HG03103 (cell line): ENCODE measurements at regions not wholly inside any gene's neighbourhood (a gene's known extent, or its start where the extent isn't known, plus 50 kb on each side); places are given as distances from the start of the nearest gene placed in this dataset.

Experiments
- ATAC-seq: cut with Tn5 transposase; IDR thresholded peaks from one replicate; pipeline ENCODE4 v1.9.1; 2021; ENCODE audit warnings: low read depth; ENCODE audit not compliant: unreplicated experiment

DNA sequence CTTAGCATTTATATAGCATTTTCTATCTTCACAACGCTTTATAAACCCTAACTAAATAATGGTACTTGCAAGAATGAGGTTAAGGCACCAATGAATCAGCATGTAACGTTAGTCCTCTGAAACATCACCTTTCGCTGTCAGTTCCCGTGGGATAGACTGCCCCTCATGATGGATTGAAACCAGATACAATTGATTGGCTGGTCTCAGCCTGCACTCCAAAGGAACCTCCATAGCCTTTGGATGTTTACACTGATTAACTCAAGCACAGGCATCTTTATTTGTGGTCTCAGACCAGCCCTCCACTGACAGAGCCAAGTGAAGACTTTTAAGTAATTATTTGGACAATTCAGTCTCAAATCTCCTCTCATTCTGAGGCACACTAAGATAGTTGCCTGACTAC is 1339.4 kb upstream of the WWC1 start:
- no peak for ATAC-seq

DNA sequence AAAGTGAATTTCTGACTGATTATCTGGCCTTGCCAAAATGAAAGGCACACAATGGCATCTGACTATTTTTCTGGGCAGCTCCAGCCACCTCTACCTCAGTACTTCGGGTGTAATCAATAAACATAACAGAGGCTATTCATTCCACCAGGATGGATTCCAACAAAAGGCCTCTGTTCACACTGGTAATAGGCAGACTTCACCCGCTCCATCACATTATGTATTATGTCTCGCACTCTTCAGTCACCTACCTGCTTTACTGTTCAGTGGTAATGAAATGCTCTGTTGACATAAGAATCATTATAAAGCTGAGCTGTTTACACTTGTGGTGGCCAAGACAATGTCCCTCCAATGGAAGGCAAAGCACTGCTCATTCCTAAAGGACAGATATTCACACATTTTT is 1333.7 kb upstream of the WWC1 start:
- ATAC-seq: no peak

DNA sequence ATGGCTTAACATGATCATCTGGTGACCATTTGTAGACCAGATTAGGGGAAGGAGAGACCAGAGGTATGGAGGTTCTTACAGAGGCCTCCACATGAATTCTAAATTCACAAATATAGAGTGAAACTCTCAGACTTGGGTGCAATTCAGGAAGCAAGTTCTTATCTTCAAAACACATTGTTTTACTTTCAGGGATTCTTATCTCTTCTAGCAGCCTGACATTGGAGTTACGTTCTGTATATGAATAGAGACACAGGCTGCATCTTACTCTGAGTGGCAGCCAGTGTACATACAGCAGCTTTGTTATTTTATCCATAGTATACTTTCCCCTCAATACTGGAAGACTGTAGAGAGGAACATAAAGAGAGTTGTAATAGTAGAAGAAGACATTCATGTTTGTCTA is 1331.7 kb upstream of the WWC1 start:
- ATAC-seq: no peak

DNA sequence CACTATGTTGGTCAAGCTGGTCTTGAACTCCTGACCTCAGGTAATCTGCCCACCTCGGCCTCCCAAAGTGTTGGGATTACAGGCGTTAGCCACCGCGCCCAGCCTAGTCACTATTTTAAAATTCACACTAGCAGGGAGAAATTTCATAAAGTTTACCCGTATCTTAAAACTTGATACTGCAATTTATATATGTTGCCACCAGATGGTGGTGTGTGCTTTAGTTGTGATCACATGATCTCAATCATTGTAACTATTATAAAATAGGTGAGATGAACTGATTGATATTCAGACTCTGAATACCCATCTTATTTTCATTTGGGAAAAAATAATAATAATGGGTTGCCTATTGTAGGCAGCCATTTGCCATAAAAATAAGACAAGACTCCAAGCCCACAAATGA is 1330.4 kb upstream of the WWC1 start:
- no peak for ATAC-seq

DNA sequence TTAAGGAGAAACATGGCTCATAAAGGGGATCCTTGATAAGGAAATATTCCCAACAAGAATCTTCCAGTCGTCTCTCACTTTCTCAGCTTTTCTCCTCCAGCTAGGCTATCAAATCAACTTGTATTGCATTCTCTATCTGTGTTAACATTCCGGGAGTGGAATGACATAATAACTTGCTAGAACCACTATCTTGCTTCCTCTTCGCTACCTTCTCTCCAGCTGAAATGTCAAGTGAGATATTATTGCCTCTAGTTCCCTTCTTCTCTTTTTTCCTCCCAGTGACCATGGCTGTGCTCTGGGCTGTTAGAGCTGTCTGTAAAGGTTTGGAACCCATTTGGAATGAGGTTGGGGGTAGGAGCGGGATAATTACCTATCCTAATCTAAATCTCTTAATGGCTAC is 1329.5 kb upstream of the WWC1 start:
- ATAC-seq: no peak

DNA sequence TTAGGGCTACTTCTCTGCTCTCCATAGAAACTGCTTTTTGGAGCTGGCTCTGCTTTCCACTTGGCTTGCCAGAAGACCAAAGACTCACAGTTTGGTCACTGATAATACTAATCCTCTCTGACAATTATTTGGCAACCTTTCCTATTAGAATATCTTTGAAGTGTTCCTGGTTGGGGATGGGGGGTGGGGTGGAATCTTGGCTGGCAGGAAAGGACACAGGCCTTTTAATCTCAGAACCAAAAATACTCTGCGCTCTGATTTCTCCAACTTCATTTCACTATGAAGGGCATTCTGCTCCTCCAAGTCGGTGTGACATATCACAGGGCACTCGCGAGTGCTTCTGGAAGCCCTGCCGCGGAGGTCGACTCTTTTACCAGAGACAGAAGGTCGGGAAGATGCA is 1329.0 kb upstream of the WWC1 start:
- ATAC-seq: no peak

DNA sequence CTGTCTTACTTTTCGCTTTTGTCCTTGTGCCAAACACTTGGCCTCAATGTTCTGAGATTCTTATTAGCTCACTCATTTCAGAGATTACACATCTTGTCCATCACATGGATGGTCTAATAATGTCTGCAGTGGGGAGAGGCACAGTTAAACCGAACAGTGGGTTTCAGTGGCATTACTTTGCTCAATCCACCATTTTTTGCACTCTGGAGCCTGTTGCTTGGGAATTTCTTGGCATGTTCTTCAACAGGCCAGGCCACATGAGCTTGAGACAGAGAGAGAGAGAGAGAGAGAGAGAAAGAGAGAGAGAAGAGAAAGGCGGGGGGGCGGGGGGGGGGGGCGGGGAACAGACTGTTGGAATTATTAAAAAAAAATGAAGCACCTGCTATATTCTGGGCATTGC is 1327.8 kb upstream of the WWC1 start:
- no peak for ATAC-seq

DNA sequence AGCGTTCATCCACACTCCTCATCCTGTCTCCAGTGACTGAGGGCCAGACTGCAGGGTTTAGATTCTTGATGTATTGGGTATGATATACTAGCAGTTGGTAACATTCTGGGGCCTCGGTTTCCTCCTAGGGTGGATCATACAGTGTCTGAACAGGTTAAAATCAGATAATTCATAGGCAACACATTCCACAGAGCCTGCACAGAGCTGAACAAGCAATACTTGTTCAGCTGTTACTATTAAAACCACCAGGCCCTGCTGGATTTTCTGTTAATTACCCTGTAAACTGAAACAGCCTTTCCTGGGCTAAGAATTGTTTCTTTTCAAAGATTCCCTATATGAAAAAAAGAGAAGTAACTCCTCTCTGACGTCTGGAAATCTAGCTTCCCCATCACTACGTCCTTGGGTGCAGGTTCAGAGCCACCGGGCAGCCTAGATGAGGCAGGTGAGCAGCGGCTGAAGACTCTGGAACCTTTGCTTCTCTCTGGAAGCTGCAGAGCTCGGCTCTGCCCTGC is 1313.5 kb upstream of the WWC1 start:
- no peak for ATAC-seq

DNA sequence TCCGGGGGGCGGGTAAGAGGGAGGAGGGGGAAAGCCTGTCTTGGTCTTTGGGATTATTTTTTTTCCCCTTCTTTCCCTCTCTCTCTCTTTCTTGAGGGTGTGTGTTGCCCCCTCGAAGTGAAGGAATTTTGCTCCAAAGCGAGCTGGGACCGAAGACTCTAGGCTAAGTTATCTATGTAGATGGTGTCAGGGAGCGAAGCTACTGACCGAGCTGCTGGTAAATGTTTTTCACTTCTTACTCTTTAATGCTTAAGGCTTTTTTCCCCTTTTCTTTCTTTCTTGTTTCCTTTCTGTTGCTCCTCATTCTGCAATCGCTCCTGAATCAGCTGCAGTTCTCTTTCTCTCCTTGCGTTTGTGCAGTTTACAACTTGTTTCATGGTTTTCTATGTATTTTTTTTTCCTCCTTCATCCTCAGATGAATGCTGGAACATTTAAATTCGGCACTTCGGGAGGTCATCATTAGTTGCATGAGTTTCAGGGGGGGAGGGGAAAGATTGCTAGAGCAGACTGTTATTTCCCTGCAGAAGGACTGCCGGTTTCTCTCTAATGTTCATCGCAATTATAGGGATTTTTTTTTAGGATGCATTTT is 1312.0 kb upstream of the WWC1 start:
- no peak for ATAC-seq

DNA sequence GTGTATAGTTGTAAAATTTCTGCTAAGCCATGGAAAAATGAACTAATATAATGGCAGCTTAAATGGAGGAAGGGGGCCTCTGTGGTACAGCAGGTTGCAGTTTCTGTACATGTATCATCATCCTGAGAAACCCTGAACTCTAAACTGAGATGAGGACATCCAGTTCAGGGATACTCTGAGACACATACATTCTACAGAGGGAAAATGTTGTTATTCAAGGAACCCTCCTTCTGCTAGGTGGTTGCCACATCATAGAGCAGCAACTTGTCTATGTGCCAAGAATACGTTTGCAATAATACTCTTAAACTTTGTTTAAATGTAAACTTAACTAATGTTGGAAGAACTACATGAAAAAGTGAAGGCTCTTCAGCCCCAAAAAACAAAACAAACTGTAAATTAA is 1310.8 kb upstream of the WWC1 start:
- ATAC-seq: no peak

DNA sequence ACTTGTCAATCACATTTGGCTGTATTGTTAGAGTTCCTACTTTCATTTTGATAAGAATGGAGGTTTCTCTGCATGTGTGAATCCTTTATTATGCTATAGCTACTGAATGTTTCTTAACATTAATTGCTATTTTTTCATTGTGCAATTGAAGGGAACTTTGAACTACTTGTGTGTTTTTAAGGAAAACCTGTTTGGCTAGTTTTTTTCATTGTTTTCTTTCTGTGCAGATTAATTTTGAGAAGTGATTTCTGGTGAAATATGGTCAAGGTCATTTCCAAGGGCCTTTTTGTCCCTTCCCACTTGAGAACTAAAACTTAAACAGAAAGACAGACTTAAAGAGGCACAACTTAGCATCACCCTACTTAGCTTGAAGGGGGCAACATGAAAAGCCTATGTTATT is 1309.2 kb upstream of the WWC1 start:
- ATAC-seq: no peak

DNA sequence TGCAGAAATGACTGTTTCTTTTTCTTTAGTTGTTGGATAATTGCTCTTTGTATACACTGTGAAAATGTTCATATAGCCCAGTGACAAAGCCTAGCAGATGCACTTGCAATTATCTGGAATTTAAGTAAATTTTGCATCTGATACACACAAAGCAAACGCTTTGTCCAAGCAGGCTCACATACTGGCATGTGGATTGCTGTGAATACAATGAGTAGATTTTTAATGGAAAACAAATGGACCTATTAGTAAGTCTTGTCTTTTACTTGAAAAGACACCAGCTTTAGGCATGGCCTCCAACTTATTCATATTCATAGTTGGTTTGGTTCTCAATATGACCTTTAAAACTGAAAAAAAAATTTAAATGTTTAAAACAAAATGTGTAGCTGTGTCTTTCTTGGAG is 1299.8 kb upstream of the WWC1 start:
- ATAC-seq: no peak

DNA sequence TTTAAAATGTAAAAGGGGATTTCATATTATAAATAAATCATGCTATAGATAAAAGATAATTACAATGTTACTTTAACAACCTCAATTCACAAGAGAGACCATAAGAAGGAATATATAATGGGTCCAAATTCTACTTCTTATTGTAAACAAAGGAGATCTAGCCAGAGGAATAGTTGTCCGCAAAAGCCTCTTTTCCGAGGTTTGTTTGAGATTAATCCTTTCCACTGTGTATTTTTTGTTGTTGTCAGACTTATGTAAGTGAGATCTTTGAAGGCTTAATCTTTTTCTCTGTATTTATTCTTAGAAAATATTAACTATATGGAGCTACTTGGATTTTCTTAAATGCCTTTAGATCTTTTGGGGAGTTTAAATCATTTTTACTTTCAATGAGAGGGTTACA is 1299.3 kb upstream of the WWC1 start:
- ATAC-seq: no peak

DNA sequence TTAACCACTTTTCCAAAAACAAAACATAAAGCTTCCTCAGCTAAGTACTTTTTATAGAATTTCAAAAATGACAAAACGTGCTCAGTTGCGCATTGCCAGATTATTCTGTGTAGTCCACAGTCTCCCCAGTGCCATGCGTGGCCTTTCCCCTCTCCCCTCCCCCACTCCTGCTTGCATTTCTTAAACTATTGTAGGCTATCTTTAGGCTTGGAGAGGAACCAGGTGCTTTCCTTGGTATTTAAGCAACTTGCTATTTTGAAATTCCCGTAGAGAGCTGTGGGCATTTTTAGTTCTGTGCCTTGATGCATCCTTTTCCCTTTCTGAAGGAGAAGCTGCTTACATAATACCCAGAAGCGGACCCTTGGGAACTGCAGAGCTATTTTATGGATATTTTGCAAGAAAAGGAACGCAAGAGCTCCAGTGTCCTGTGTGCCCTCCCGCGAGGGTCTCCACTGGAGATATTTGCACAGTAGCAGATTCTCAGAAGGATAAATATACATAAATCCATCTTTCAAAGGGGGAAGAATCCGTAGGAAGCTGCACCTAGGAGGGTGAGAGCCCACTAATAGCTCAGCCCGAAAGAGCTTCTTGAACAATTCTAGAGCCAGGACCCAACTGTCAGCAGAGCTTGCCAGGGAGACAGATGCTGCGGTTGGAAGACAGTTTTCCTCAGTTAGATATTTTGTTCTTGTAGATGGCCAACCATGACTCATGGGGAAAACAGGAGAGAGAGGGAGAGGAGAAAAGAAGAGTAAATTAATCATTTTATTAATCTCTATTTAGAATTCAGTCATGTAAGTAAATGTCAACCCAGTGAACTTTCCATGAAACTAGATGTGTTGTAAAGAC is 1298.3 kb upstream of the WWC1 start:
- ATAC-seq: no peak

DNA sequence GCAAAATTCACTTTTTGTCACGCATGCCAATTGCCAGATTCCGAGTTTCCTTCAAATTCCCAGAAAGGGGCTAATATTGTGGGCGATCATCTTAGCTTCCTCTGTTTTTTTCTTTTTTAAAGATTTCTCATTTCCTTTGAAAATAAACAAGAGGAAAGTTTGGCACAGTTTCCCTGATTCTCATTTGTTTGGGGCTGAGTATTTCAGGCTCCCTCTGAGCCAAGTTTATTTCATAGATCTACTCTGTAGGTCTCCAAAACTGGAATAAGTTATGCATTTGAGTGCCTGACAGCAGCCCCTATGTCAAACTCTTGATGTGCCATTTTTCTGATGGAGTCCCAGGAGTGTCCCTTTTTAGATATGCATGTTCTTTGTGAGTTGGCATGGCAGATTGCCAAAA is 1297.2 kb upstream of the WWC1 start:
- no peak for ATAC-seq

DNA sequence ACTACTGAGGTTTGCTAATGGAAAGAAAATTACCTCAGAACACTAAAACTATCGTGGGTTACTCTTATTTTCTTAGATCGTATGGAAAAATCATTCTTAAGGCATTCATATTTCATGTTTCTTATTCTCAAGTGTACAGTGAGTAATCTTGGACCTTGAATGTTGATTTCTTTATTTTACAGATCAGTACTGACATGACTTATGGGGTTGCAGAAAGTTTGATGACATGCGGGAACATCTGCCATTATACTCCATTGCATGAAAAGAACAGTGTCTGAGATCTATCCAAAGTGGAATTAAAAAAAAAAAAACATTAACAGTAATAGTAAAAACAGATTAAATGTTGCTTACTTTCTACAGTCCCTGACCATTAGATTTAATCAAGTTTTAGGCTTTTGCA is 1290.2 kb upstream of the WWC1 start:
- no peak for ATAC-seq

DNA sequence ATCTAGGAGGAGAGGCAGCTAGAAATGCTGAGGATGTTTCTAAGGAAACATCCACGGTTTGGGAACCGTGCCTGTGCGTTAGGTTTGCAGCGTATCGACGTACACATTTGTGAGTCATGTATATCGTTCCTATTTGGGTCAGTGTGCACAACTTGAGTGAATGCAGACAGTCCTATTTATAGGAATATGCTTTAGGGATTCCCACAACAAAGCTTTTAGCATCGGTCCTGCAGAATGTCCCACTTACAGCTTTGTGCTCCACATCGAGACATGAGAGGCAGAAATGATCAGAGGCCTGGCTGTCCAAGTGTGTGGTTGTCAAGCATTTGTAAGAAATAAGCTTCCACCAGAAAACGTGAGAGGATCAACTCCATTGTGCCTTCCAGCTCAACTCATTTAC is 1282.7 kb upstream of the WWC1 start:
- ATAC-seq: no peak

DNA sequence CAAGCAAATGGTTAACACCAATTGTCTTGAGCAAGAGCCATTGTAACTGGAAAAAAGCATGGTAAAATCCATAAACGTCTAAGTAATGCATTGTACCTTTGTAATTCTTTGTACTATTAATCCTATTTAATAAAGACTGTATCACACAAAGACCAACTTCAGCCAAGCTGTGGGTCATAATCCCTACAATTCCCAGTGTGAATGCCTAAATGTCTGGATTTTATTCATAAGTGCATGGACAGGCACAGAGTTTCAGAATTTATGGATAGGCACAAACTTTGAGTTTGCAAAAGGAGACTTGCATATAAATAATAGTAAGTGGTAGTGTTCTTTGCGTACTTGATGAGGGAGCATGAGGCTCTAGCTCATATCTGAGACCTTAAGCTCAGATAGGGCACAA is 1280.2 kb upstream of the WWC1 start:
- no peak for ATAC-seq

DNA sequence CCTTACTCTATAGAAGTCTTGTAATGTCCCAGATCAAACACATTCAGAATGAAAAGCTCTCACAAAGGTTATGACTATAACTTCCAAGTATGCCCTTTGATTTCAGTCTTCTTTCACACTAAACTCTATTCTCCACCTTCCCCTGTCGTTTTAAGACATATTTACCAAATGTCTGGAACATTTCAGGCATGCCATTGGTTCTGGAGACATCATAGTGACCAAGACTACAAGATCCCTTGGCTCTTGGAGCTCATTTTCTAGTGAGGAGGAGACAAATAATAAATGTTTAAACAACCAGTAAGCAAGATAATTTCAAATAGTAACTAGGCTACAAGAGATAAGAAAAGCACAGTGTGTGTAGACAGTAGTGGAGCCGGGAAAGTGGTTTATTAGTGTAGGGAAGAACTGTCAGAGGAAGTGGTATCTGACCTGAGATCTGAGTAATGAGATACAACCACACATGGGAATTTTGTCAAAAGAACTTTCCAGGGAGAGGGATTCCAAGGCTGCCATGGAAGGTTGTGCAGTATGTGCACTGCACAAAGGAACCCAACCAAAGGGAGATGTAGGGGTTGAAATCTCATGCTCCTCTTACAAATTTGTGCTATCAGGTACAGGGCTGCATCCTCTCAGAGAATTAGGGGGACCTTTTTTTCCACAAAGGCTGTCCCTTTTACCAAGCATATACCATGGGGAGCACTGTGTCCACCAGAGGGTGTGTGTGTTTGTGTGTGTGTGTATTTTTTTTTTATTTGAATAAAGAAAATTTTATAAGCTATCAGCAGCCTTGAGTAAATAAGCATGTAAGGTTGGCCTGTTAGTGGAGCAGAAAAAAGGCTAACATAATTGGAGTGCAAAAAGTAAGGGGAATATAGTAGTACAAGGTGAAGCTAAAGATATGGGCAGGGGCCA is 1279.1 kb upstream of the WWC1 start:
- no peak for ATAC-seq

DNA sequence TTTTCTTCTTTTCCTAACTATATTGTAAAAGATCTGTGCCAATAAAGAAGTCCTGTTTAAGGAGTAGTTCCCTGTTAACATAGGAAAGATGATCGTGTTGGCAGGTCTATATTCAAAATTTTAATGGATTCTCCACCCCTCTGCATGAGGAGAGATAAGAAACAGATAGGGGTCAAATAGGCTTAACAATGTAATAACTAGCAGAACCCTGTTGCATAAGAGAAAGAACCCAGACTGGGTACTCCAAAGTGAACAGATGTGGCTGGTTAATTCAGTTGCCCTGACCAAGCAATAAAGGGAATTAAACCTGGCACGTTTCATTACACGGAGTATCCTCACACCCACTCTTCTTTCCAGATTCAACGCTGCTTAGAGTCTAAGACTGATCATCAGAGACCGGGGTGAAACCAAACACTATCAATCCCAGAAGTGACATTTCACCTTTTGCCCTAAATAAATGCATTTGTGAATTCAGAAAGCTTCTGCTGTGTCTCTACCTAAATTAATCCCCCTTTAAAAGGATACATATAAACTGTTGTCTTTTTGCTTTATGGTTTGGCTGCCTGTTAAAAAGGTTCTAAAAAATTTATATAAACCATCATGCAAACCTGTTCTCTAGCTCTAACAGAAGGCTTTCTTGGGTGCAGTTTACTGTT is 1276.9 kb upstream of the WWC1 start:
- no peak for ATAC-seq

DNA sequence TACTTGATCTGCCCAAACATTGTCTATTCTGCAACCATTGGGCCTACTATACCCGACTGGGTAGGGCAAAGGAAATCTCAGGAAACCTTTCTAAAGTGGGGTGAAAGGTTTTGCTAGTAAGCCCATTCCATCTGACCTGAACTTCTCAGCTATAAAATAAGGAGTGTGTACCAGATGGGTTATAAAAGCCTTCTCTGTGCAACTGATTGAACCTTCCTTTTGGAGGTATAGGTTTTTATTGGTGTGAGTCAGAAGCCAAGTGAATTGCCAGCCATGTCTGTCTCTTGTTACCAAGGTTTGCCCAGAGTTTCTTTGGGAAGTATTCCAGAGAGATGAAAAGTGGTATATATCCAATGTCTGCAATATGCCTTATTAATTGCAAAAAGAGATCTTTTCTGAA is 1271.0 kb upstream of the WWC1 start:
- ATAC-seq: no peak
